HS-27A (cell line): ENCODE measurements at regions not wholly inside any gene's neighbourhood (a gene's known extent, or its start where the extent isn't known, plus 50 kb on each side); places are given as distances from the start of the nearest gene placed in this dataset.

Experiments
- DNase-seq: peaks from one replicate; pipeline ENCODE4 v3.0.0-alpha.2; 2012; ENCODE audit warnings: low read depth, missing footprints

DNA sequence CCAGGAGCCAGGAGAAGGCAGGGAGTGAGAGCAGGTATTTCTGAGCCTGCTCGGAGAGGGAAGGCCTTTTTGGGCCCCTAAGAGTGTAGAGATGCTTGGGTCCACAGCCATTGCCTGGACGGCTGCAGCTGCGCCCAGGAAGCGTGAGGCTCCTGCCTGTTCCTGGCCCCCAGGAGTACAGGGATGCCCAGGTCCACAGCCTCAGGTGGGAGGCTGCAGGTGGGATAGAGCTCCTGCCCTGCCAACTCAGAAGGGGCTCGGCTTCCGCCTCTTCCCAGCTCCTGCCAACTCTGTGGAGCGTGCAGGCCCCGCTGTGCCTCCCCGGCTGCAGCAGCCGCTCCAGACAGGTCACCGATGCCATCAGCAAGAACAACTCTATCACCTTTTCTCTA is 351.0 kb upstream of the PCDH20 start:
- no peak for DNase-seq

DNA sequence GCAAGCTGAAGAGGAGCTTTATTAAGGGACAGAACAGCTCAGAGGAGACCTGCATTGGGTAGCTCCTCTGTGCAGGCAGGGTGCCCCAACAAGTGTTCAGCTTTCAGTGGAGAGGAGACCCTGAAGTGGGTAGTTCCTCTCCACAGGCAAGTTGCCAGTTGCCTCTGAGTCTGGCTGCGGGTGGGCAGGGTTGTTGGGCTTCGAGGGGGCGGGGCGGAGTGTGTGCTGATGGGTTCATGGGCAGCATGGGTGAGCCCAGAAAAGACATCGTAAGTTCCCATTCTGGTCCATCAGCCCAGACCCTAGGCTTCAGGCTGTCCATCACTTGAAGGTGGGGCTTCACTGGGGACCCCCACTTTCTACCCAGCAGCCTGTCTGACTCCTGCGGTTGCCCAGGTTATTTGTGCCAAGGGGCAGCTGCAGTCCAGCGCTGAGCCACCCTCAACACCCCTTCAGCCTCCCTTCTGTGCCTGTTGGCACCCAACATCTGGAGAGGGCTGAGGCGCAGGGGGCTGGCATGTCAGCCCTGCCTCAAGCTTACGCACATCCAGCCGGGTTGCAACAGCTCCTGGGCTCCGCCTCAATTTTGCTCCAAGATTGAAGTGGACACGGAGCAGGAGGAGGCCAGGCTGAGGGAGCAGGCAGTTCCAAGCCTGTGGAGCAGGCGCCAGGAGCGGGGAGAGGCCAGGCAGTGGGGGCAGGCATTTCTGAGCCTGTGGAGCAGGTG is 350.5 kb upstream of the PCDH20 start:
- DNase-seq = no peak

DNA sequence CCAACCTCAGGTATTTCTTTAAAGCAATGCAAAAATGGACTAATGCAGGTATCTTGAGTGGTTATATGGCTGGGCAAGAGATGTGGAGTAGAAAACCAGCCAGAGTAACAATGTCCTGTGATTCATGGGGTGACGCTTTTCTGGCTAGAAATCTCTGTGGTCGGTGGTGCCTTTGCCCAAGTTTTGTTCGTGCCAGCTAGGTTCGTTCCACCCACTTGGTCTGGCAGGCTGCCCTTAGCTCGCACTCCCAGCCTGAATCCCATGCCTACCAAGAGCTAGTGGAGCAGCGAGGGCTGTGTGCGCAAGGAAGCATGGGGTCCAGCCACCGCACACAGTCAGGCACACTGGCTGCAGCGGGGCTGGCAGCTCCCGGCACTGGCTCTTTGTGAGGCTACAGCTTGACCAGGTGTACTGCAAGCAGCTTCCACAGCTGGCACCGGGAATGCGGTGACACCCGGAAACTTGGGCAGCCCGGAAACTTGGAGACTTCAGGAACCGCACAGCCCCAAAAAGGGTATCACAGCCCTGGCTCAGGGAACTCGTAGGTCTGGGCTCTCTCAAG is 349.6 kb upstream of the PCDH20 start:
- DNase-seq = no peak

DNA sequence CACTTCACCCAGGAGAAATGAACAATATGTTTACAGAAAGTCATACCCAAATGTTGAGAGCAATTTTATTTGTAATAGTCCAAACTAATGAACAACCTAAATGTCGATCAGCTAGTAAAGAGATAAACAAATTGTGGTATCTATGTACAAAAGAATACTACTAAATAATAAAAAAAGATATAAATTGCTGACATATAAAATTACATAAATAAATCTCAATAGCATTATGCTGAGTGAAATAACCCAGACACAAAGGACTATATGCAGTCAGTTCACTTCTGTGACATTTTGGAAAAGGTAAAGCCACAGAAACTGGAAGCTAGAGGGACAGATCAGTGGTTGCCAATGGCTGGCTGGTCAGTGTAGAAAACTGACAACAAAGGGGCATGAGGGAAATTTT is 346.0 kb upstream of the PCDH20 start:
- no peak for DNase-seq

DNA sequence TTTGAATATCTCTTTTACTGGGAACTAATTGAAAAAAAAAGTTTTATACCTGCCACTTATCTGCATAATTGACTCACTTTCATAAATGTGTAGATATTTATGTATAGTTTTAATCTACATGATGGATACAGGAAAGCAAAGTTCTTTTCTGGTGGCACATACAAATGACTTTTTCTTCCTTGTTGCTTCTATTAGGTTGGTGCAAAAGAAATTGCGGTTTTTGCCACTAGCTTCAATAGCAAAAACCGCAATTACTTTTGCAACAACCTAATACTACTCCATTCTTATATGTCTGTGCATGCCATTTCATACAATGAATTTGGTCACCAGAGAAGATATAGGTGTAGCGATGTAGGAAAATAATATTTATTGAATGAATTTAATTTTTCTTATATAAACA is 344.5 kb upstream of the PCDH20 start:
- no peak for DNase-seq

DNA sequence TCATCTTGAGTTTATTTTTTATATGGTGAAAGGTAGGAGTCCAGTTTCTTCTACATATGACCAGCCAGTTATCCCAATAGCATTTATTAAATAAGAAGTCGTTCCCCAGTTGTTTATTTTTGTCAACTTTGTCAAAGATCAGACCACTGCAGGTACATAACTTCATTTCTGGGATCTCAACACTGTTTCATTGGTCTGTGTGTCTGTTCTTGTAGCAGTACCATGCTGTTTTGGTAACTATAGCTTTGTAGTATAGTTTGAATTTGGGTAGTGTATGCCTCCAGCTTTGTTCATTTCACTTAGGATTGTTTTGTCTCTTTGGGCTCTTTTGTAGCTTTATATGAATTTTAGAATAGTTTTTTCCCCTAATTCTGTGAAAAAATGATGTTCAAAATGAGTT is 340.4 kb upstream of the PCDH20 start:
- DNase-seq = no peak

DNA sequence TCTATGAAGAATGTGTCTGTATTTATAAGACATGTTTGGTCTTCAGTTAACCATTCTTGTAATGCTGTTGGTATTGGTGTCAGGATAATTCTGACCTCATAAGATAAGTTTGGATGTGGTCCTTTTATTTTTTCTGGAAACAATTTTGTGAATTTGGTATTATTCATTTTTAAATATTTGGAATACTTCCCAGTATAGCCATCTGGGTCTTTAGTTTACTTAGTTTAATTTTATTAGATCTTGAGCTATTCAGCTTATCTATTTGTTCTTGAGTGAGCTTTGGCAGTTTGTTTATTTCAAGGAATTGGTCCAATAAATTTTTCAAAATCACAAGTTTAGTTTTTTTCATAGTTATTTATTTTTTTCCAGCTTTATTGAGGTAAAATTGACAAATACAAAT is 335.4 kb upstream of the PCDH20 start:
- DNase-seq = no peak

DNA sequence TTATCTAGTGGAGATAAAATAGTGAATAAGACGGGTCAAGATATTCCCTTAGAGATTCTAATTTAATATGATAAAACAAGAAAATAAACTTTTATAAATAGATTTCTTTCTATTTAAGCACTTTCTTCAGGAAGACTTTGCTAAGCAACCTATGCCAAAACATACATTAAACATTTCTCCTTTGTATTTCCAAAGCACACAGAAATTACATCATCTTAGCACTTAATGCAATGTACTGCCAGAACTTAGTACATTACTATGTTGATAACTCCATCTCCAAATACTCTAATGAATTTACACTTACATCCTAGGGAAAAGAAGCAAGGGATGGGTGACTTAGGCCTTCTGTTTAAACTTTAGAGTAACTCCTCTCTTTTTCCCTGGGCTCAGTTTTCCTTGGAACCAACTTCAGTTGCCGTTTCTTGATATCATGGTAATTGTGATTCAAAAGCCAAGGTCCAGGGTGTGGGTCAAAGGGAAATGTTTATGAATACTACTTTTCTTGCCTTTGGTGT is 322.6 kb upstream of the PCDH20 start:
- DNase-seq = no peak

DNA sequence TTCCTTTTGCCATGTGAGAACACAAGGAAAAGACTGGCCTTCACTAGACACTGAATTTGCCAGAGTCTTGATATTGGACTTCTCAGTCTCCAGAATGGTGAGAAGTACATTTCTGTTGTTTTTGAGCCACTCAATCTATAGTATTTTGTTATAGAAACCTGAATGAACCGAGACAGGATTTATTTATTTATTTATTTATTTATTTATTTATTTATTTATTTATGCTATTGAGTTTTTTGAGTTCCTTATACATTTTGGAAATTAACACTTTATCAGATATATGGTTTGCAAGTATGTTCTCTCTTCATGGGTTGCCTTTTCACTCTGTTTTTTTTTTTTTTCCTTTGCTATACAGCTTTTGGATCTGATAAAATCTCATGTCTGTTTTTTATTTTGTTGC is 319.0 kb upstream of the PCDH20 start:
- DNase-seq = no peak

DNA sequence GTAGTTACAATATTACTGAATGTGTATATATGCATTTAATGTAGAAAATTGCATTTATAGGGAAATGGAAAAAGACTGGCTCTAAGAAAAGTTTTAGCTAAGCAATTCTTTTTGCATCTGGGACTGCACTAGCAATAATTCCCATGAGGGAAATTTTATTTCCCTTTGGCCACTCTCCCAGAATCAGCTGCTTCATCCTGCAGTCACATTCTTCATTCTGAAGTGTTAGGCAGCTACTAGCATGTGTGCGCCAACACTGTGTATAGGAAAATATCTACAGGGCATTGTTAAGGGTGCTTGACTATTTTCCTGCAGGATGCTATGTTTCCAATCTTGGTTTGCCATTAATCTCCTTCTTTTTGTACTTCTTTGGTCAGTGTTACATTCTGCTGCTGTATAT is 312.8 kb upstream of the PCDH20 start:
- DNase-seq = no peak

DNA sequence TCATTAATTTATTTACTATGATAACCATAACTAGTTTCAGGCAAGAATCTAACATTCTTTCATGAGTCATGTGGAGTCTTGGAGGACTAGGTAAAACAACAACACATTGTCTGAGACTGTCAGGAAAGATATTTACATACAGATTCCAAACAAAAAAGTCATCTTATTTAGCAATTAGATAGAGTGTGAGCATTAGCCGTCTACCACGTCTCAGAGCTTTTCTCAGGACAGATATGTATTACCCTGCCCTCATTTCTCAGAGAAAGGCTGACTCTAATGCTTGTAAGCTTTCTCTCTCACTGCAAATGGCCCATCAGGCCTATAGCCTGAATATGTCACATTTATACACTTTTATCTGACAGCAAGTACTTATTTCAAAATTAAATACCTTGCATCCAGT is 312.1 kb upstream of the PCDH20 start:
- DNase-seq = no peak

DNA sequence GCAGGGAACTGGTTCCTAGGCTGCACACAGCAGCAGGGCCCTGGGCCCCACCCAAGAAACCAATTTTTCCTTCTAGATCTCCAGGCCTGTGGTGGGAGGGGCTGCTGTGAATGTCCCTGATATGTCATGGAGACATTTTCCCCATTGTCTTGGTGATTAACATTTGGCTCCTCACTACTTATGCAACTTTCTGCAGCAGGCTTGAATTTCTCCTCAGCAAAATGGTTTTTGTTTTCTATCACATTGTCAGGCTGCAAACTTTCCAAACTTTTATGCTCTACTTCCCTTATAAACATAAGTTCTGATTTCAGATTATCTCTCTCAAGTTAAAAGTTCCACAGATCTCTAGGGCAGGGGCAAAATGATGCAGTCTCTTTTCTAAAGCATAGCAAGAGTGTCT is 310.2 kb upstream of the PCDH20 start:
- DNase-seq = no peak

DNA sequence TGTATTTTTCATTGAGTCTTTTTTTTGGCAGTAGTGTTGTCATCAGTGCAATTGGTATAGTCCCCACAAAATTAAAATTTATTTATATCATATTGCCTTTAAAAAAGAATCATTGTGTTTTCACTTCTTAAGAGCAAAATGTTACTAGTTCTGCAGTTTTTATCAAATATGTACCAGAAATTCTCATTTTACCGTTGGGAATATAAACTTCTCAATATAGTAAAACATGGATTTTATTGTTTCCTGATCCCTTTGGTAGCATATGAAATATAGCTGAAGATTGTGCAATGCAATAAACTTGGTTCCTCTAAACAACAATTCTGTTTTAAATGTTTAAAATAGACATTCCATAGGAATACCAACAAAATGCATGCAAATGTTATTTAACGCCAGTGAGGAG is 306.5 kb upstream of the PCDH20 start:
- DNase-seq = no peak

DNA sequence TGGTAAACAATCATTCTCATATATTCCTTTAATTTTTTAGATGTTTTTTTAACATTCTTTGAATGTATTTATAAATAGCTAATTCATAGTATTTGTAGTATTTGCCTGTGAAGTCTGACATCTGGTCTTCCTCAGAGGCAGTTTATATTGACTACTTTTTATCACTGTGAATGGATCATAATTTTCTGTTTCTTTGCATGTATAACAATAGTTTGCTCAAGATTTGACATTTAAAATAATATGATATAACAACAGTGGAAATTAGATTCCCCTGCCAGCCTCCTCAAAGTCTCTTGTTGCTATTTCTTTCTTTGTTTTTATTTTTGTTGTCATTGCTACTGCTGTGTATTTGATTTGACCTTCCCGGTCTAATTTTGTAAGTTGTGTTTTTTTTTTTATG is 297.0 kb upstream of the PCDH20 start:
- DNase-seq = no peak

DNA sequence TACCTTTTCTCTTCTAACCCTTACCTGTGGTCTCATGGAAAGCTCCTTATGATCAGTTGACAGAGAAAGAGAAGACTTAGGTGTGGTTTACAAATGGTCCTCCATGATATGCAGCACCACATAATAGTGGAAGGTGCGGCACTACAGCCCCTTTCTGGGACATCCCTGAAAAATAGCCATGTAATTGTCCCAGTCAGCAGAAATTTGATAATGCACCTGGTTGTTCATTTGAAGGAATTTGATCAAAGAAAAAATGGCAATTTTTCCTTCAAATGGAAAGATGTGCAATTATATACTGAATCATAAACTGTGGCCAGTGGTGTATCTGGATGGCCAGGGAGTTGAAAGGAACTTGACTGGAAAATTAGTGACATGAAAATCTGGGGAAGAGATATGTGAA is 293.6 kb upstream of the PCDH20 start:
- DNase-seq = no peak

DNA sequence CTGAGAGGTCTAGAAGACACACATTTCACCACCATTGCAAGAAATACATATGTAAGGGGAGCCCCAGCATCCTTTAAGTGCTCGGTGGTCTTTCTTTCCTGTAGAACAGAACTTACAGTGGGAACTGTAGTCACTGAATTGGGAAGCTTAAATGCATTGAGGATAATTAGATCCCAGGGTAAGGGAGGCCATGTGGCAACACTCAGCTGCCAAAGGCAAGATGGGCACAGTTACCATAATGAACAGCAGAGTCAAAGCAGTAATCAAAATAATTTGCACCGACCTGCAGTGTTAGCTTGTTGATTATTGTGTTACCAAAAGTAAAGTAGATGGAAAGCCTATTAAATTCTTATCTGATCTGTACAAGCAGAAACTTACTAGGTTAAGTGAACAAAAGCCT is 291.2 kb upstream of the PCDH20 start:
- DNase-seq = no peak

DNA sequence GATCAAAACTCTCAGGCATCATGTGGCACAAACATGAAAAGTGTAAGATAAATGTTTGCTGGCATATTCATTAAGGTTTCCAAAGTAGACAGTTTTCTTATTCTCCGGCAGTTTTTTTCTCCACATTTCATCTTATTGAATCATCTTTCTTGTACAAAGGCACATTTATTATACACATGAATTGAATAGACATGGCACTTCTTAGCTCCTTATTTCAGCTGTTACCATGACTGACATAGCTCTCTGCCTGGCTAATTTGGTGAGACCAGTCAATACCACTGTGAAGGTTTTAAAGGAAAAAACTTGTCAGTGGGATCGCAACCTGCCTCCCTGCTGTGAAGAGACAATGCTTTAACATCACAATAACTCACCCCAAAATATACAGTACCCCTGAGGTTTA is 285.0 kb upstream of the PCDH20 start:
- DNase-seq = no peak

DNA sequence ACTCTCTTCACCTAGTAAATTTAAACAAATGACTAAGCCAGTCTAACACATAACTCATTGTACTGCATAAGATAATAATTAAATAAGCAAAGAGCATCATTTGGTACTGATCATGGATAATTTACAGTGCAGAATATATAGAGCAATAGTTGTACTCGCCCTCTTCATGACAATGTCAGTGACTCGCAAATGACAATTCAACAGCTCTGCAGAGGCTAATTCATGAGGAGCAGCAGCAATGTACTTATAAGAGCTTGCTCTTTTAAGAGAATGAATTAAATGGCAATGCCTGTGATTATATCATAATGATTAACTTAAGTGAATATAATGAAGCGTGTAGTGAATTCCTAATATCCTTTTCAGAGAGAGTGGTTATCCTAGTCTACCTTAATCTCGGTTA is 284.5 kb upstream of the PCDH20 start:
- DNase-seq = no peak

DNA sequence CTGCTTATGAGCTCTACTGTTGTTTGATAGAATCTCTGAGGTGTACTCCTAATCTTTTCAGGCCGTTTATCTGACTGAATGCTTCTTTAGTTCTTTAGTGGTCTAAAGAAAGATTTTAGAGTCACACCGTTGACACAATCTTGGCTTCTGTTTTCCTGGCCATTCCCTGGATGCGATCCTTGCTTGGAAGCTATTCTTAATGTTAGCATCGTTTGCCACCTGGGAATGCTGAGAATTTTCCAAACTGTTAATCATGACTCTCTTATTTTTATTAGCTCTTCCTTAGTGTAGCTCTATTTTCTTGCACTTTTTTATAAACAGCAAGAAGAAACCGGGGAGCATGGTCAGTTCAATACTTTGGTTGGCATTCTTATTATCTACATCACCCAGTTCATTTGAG is 281.0 kb upstream of the PCDH20 start:
- no peak for DNase-seq

DNA sequence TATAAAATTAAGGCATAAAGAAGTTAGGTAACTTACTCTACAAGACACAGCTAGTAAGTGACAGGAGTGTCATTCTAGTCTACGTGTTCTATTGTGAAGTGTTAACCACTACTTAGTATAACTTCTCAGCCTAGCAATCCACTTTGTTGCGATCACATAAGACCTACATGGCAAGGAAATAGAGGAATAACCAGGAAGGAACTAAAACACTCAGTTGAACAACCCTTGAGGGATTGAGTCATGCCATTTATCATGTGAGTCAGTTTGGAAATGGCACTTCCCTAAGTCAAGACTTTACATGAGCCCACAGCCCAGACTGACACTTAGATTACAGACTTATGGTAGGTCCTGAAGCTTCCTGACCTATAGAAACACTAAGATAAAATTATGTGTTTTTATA is 279.5 kb upstream of the PCDH20 start:
- no peak for DNase-seq

DNA sequence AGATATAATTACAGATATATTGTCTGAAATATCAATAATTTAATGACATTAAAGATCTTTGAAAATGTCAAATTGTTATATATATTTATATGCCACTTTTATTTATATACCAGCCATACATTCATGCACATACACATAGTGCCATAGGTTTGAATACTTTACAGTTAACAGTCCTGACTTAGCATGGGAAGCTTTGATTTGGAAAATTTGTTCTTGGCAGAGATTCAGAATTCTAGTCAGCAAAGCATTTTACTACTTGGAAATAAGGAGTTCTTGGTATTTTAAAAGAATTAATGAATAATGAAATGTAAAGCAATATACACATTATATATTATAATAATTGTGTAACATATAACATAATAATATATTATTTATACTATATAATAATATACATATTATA is 277.0 kb upstream of the PCDH20 start:
- DNase-seq = no peak

DNA sequence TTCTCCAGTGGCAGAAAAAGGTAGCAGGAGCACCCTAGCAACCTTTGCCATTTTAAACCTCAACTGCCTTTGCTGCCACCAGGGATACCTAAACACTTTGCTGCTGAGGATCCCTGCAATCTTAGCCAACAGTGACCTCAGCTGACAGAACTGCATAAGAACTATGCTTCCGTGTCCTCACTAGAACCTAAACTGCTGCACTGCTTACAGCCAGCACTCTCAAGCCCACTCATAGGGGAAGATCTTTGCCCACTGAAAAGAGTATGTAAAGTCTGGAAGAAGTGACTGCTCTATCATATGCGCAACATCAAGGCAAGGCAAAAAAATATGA is 270.0 kb upstream of the PCDH20 start:
- DNase-seq = no peak

DNA sequence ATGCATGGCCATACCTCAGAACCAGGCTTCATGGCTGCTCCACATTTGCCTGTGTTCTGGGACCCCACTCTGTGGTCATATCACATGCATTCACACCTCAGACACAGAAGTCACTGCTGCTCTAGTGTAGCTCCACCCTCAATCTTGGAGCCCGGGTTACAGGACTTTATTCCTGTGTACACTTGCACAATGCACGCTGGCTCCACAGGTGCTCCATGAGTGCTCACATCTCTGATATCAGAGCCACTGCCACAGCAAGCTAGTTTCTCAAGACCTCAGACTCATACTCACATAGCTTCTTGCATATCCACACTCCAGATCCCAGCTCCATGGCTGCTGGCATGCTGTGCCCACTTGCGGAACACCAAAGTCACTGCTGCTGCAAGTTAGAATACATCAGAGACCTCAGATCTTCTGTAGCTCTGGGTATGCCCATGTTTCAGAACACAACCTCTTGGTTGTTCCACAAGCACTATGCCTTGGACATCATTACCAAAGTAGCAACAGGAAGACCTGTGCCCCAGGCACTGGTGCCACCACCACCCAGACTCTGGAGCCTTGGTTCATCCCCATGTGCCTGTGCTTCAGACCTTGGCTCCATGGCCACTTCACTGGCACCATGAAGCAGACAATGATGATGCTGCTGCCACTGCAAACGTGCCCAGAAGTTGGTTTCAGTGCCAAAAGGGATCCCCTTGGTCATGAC is 269.5 kb upstream of the PCDH20 start:
- DNase-seq = no peak

DNA sequence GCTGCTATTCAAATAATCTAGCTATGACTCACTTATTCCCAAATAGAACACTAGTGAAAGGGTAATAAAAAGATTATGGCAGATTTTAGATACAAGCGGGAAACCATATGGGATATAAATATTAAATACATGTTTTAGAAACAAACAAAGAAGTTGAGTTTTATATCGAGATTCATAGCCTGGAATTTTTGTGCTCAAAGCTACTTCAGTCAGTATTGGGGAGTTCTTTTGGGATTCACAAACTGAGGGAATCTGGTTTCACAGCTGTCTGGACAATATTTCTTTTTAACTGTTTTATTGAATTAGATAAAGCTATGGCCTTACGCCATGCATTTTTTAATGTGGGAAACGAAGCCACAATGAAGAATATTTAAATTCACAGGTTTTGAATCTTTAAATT is 257.1 kb upstream of the PCDH20 start:
- no peak for DNase-seq
